AG10803 (cell line): ENCODE measurements at regions not wholly inside any gene's neighbourhood (a gene's known extent, or its start where the extent isn't known, plus 50 kb on each side); places are given as distances from the start of the nearest gene placed in this dataset.

Source experiments
- DNase-seq: peaks from one replicate; pipeline ENCODE4 v3.0.0; 2010; ENCODE audit warnings: low read depth
- H3K4me3 ChIP-seq: 2 replicates; pipeline ENCODE4 v1.5.1; 2011; ENCODE audit warnings: mild to moderate bottlenecking, low read length, control low read depth
- CTCF ChIP-seq: conservative IDR thresholded peaks from 2 replicates; pipeline ENCODE4 v1.5.1; 2011; ENCODE audit warnings: mild to moderate bottlenecking, low read length, control low read depth, inconsistent platforms

DNA sequence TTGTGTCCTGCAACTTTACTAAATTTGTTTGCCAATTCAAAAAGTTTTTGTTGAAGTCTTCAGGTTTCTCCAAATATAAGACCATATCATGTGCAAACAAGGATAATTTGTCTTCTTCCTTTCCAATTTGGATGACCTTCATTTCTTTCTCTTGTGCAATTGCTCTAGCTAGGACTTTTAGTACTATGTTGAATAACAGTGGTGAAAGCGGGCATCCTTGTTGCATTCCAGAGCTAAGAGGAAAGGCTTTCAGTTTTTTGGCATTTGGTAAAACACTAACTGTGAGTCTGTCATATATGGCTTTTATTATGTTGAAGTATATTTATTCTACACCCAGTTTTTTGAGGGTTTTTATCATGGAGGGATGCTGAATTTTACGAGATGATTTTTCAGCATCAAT lies 630.0 kb upstream of the ADGRL2 start:
- no peak overlapping the region for H3K4me3 ChIP-seq
- DNase-seq = no peak
- TF ChIP-seq CTCF = no peak

DNA sequence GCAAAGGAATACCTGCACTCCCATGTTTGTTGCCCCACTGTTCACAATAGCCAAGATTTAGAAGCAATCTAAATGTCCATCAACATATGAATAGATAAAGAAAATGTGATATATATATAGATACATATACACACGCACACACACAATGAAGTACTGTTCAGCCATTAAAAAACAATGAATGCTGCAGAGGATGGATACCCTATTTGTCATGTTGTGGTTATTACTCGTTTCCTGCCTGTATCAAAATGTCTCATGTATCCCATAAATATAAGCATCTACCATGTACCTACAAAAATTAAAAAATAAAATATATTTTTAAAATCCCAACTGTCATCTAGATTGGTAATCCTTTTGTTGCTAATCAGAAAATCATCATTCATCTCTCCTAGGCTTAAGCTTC lies 634.8 kb upstream of the ADGRL2 start:
- DNase-seq = no peak
- H3K4me3 ChIP-seq = no peak overlapping the region
- TF ChIP-seq CTCF = no peak

DNA sequence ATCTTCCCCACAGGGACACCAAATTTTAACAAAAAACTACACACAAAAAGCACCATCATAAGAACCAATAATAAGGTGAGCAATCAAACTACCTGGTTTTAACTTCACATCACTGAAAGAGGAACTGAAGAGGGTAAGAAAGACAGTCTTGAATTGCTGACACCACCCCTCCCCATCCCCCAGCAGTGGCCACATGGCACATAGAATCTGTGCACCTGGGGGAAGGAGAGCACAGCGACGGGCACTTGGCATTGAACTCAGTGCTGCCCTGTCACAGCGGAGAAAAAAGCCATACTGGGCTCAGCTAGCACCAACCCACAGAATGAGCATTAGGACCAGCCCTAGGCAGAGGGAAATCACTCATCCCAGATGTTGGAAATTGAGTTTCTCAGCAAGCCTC lies 640.0 kb upstream of the ADGRL2 start:
- no peak overlapping the region for H3K4me3 ChIP-seq
- no peak for DNase-seq
- TF ChIP-seq CTCF = no peak

DNA sequence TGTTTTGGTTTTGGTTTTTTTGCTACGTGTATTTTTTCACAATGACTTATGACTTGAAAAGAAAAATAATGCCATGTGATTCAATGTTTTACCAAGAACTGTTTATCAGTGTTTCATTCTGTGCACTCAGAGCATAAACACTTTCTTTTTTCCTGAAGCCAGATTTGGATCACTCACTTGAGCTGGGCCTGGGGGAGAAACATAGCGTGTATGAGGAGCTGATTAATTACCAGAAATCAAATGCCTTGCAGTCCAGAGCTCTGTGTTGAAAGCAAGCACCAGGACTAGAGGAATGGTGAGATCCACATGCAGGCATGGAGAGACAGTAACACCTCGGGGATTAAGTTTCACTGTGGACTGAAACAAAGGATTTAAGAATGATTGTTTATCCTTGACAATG lies 642.1 kb upstream of the ADGRL2 start:
- no peak for TF ChIP-seq CTCF
- DNase-seq = peak; percentile 53
- no peak overlapping the region; the same call in 1 of the 2 replicates for H3K4me3 ChIP-seq

GRCh38 chr1:81157686-81158085 lies 643.0 kb upstream of the ADGRL2 start:
- H3K4me3 ChIP-seq = no peak overlapping the region
- no peak for DNase-seq
- no peak for TF ChIP-seq CTCF

DNA sequence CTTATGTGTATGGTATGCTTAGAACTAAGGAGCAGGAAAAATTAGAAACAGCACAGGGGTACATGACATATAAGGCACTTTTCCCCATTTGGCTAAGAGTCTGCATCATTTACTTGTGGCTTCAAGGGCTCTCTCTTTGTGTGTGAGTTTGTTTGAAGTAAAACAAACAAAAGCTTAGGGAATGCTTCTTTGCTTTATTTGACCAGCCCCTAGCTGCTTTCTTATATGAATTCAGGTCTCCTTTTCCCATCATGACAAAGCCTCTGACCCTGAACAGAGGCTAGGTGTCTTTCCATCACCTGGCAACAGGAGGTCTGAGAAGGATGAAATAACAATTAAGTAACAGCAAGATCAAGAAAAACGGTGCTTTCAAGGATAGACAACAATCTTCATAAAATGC lies 643.8 kb upstream of the ADGRL2 start:
- DNase-seq = no peak
- TF ChIP-seq CTCF = no peak
- no peak overlapping the region for H3K4me3 ChIP-seq

GRCh38 chr1:81155131-81155530 lies 645.6 kb upstream of the ADGRL2 start:
- TF ChIP-seq CTCF = no peak
- DNase-seq = peak; percentile 61
- no peak overlapping the region for H3K4me3 ChIP-seq
